Stimulated activated CD8-positive, alpha-beta memory T cell treated with anti-CD3 and anti-CD28 coated beads, Interleukin-2, amount 100 ng/mL, for 1 hour (primary cell): ENCODE measurements at regions not wholly inside any gene's neighbourhood (a gene's known extent, or its start where the extent isn't known, plus 50 kb on each side); places are given as distances from the start of the nearest gene placed in this dataset.

Source experiments
- DNase-seq, 2 donors: peaks; one replicate each; pipeline ENCODE4 v3.0.0-alpha.2; 2020; ENCODE audit warnings: low read depth in 2 of 2

DNA sequence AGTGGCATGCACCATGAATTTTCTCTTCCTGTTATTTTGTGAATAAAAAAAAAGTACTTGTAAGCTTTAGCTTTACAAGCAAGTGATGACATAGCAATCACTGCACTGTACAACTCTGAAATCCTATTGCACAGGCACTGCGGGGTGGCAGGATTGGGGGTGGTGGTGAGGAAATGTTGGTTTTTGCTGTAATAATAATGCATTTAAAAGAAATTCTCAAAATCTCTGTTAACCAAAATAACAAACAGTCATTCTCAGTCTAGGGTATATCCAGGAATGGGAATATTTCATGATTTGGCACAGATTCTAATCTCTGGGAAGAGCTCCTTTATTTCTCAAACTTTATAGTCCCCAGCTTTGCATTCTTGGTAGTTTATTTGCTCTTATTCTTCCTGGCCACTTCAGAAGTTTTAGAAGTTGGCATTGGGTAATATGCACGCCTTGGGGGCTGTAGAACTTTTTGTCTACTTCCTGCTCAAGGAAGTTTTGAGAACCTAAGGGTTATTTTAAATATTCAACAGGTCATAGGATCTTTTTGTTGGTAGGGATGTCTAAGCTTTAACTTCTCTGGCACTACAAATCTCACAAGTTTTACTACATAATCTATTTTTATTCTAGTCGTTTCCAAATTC lies 353.0 kb upstream of the KLF12 start:
- no peak for DNase-seq

DNA sequence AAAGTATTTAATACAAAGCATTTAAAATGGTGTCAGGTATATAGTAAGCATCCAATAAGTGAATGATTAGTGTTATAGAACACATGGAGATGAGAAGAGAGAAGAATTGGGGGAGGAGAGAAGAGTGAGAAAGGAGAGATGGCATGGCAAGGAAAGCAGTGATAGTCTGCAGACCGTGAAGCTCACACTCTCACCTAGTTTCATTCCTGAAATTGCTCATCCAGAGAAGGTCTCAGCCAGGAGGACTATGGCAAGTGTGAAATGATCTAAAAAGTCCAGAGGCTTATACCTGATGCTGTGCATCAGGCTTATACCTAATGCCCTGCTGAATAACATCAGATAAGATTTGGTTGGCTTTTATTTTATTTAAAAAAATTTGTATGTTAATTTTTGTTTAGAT lies 351.6 kb upstream of the KLF12 start:
- no peak for DNase-seq

GRCh38 chr13:74479124-74479523 lies 344.9 kb upstream of the KLF12 start:
- DNase-seq, result no peak

DNA sequence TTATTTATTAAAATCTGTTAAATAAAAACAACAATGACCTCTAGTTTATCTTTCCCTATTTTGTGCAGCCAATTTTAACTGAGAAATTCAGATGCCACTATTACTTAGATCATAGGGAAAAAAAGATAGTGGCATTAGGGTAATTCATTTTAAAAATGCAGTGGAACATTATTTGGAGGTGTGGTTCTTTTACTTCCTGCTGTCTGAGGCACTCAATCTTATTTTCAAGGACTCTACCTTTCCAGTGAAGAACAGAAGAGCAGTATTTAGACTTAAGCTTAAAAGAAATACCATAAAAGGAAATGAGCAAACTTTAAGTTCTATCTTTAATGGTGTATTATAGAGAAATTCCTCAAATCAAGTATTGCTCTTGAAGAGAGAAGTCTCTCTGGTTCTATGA lies 342.6 kb upstream of the KLF12 start:
- DNase-seq, result no peak

DNA sequence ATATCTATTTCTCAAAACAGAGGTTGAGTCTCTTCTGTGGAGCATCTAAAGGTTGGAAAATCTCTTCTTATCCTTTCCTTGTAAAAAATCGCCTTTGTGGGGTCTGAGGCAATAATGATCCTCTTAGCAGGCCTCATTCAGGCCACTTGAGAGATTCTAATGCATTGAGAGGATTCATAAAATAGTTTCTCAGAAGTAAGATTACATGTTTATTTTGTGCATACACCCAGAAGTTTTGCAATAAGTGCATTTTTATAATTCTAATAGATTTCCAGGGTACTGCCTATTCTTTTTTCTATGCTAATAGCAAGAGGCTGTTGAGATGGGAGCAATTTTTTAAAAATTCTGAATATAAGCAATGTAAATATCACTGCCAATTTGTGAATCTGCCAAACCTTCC lies 342.2 kb upstream of the KLF12 start:
- no peak for DNase-seq

DNA sequence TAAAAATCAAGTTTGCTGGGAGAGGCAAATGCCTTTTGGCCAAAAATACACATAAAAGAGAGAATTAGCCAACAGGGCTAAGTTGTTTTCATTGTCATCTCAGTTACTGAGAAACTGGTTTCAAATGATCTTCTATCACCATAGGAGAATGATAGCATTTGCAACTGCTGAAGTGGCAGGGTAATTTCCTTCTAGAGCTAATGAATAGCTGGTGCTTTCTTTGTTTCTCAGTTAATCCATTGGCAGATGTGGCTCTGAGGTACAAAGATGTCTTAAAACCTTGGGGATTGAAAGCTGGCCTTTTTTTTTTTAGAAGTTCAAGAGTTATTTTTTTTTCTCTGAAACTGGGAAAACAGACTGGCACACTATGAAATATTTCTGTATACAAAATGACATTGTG lies 332.7 kb upstream of the KLF12 start:
- no peak for DNase-seq

DNA sequence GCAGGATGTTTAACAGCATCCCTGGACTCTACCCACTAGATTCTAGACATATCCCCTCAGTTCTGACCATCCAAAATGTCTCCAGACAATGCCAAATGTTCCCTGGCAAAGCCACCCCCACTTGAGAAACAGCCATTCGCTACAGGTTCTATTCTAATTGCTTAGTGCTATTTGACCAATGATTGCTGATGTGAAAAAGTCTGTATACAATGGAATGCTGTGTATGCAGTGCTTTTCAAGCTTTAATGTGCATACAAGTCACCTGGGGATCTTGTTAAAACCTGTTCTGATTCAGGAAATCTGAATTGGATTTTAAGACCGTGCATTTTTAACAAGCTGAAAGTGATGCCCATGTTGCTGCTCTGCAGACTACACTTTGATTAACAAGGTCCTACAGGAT lies 331.8 kb upstream of the KLF12 start:
- no peak for DNase-seq

GRCh38 chr13:74465271-74465670 lies 331.1 kb upstream of the KLF12 start:
- DNase-seq, result no peak

GRCh38 chr13:74464670-74465069 lies 330.5 kb upstream of the KLF12 start:
- no peak for DNase-seq

- DNase-seq, result no peak
These were observed 326.8 kb upstream of the KLF12 start for GRCh38 chr13:74461011-74461410.

- no peak for DNase-seq
These were observed 318.7 kb upstream of the KLF12 start for GRCh38 chr13:74452881-74453280.

- DNase-seq, result no peak
These were observed 318.0 kb upstream of the KLF12 start for GRCh38 chr13:74452176-74452575.

- no peak for DNase-seq
These were observed 316.8 kb upstream of the KLF12 start for GRCh38 chr13:74450964-74451363.

DNA sequence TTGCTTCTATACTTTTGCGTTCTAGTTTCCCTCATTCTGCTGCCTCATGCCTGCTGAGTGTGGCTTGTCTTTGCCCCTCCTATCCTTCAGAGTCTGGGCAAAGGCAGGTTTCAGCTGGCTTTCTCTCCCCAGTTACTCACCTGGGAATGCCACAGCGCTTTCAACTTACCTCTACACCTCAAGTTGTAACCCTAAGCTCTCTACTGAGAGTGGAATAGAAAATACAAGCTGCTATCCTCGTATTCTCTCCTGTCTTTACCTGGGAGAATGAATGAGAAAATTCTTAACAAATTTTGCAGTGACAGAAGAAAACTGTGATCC lies 316.3 kb upstream of the KLF12 start:
- no peak for DNase-seq

- DNase-seq, result no peak
These were observed 315.8 kb upstream of the KLF12 start for GRCh38 chr13:74449811-74450524.

DNA sequence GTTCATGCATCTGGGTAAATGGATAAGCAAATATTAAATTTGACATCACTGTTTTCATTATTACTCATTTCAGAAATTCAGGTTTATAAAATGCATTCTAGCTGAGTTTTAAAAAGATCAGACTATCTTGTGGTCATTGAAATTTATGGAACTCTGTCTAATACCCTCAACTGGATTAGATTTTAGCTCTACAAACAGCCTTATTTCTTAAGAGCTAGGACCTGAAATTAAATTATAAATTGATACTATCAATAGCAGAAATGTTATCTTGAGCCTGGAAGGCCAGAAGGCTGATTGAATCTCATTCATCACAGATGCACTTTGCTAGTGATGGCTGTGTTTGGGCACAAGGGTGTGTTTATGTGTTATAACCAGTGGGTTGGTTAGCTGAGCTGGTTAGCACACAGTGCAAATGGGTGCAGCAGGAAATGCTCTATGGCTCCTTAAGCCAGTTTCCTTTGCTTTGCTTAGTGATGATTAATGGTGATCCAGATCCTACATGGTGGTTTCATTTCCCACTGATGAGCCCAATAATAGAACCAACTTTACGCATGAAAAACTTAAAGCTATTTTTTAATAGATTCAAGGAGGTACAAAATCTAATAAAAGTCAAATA lies 310.8 kb upstream of the KLF12 start:
- DNase-seq, result no peak

DNA sequence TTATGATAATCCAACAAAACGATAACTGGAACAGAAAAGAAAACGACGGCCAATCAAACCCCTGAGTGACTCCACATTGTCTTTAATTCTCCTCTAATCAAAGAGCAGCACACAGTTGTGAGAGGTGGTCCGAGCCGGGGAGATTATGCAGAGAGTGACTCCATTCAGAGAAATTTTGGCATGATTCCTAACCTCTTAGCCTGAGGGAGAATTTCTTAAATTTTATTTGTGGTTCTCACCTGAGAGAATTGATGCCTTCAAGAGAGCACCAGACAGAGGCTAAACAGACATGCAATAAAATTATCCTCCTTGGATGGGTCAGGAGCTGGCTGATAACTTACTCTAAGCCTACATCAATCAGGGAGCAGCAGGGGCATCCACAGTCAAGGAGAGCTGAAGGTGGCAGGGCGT lies 310.0 kb upstream of the KLF12 start:
- DNase-seq, result no peak

- no peak for DNase-seq
These were observed 309.4 kb upstream of the KLF12 start for GRCh38 chr13:74443631-74444030.

GRCh38 chr13:74442751-74443150 lies 308.5 kb upstream of the KLF12 start:
- DNase-seq, result no peak

GRCh38 chr13:74438901-74439300 lies 304.7 kb upstream of the KLF12 start:
- DNase-seq, result no peak

- no peak for DNase-seq
These were observed 300.6 kb upstream of the KLF12 start for GRCh38 chr13:74434782-74435181.

DNA sequence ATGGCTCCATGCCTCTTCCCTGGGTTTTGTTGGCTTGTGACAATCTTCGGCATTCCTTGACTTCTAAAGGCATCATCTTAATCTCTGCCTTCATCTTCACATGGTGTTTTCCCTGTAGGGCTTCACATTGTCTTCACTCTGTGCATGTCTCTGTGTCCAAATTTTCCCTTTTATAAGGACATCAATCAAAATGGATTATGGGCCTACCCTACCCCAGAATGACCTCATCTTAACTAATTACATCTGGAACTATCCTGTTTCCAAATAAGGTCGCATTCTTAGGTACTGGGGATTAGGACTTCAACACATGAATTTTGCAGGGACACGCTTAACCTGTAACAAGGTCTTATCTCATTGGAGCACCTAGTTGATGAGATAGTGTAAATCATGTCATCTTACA lies 290.3 kb upstream of the KLF12 start:
- no peak for DNase-seq

GRCh38 chr13:74423434-74423833 lies 289.2 kb upstream of the KLF12 start:
- DNase-seq, result no peak

DNA sequence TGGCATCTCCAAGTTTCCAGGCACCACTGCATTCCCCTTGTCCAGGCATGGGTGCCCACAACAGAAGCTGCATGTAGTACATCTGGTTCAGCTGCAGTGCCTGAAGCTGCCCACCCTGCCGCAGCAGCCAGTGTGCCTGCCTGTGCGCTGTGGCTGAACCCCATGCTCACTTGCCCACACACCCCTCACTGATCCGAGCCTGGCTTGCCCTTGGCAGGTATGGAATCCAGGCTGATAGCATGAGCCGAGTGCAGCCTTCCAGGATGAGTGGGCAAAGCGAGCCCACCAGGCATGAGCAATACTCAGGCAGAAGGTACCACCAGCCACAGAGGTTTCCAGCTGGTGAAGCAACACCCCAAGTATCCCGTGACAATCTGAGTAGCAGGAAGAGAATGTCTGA lies 280.3 kb upstream of the KLF12 start:
- no peak for DNase-seq
